HEK293 (cell line): ENCODE measurements at regions not wholly inside any gene's neighbourhood (a gene's known extent, or its start where the extent isn't known, plus 50 kb on each side); places are given as distances from the start of the nearest gene placed in this dataset.

Source experiments
- EGR2 ChIP-seq: fragments of 450-650 bp; formaldehyde crosslinking; IDR thresholded peaks from 2 replicates; pipeline ENCODE4 v1.5.1; 2016; ENCODE audit warnings: low read depth, missing biosample characterization, missing genetic modification characterization
- GLI4 ChIP-seq: fragments of 450-650 bp; formaldehyde crosslinking; IDR thresholded peaks from 2 replicates; pipeline ENCODE4 v1.5.1; 2016; ENCODE audit warnings: missing biosample characterization, missing genetic modification characterization
- HOXD13 ChIP-seq: sonication (generic); formaldehyde crosslinking; IDR thresholded peaks from 2 replicates; pipeline ENCODE4 v1.8.0; 2022; ENCODE audit warnings: missing genetic modification reagents, borderline replicate concordance
- PBX3 ChIP-seq: sonication (generic); formaldehyde crosslinking; IDR thresholded peaks from 2 replicates; pipeline ENCODE4 v1.8.1; 2022; ENCODE audit warnings: mild to moderate bottlenecking, moderate library complexity, missing genetic modification reagents
- ZBTB7A ChIP-seq: fragments of 450-650 bp; formaldehyde crosslinking; IDR thresholded peaks from 2 replicates; pipeline ENCODE4 v1.5.1; 2016; ENCODE audit warnings: low read depth, missing biosample characterization, missing genetic modification characterization
- ZNF174 ChIP-seq: fragments of 450-650 bp; formaldehyde crosslinking; IDR thresholded peaks from 2 replicates; pipeline ENCODE4 v1.5.0; 2017; ENCODE audit warnings: missing biosample characterization, mild to moderate bottlenecking, missing genetic modification characterization
- ZNF791 ChIP-seq: fragments of 450-650 bp; formaldehyde crosslinking; IDR thresholded peaks from 2 replicates; pipeline ENCODE4 v1.5.1; 2016; ENCODE audit warnings: missing biosample characterization, missing genetic modification characterization
- TF ChIP-seq, protein P1 (sequence below): fragments of 450-650 bp; formaldehyde crosslinking; IDR thresholded peaks from 2 replicates; pipeline ENCODE4 v1.5.1; 2016; ENCODE audit warnings: missing biosample characterization, missing genetic modification characterization
- TF ChIP-seq, protein P2 (sequence below): fragments of 450-650 bp; formaldehyde crosslinking; IDR thresholded peaks from 2 replicates; pipeline ENCODE4 v1.5.1; 2016; ENCODE audit warnings: missing biosample characterization, missing genetic modification characterization
- TF ChIP-seq, protein P3 (sequence below): fragments of 450-650 bp; formaldehyde crosslinking; conservative IDR thresholded peaks from 2 replicates; pipeline ENCODE4 v1.5.1; 2016; ENCODE audit warnings: low read depth, missing biosample characterization, missing genetic modification characterization

GRCh38 chr18:40995529-40995928 is 959.5 kb upstream of the PIK3C3 start:
- no peak for TF ChIP-seq ZBTB7A (tag by site-specific recombination)
- TF ChIP-seq HOXD13 (CRISPR knock-in tag), result no peak
- no peak for TF ChIP-seq PBX3
- TF ChIP-seq, protein P1, sequence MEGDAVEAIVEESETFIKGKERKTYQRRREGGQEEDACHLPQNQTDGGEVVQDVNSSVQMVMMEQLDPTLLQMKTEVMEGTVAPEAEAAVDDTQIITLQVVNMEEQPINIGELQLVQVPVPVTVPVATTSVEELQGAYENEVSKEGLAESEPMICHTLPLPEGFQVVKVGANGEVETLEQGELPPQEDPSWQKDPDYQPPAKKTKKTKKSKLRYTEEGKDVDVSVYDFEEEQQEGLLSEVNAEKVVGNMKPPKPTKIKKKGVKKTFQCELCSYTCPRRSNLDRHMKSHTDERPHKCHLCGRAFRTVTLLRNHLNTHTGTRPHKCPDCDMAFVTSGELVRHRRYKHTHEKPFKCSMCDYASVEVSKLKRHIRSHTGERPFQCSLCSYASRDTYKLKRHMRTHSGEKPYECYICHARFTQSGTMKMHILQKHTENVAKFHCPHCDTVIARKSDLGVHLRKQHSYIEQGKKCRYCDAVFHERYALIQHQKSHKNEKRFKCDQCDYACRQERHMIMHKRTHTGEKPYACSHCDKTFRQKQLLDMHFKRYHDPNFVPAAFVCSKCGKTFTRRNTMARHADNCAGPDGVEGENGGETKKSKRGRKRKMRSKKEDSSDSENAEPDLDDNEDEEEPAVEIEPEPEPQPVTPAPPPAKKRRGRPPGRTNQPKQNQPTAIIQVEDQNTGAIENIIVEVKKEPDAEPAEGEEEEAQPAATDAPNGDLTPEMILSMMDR, result no peak
- no peak for TF ChIP-seq EGR2
- no peak for TF ChIP-seq ZNF174 (tag by site-specific recombination)
- TF ChIP-seq, protein P2, sequence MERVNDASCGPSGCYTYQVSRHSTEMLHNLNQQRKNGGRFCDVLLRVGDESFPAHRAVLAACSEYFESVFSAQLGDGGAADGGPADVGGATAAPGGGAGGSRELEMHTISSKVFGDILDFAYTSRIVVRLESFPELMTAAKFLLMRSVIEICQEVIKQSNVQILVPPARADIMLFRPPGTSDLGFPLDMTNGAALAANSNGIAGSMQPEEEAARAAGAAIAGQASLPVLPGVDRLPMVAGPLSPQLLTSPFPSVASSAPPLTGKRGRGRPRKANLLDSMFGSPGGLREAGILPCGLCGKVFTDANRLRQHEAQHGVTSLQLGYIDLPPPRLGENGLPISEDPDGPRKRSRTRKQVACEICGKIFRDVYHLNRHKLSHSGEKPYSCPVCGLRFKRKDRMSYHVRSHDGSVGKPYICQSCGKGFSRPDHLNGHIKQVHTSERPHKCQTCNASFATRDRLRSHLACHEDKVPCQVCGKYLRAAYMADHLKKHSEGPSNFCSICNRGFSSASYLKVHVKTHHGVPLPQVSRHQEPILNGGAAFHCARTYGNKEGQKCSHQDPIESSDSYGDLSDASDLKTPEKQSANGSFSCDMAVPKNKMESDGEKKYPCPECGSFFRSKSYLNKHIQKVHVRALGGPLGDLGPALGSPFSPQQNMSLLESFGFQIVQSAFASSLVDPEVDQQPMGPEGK (tag by site-specific recombination), result no peak
- TF ChIP-seq, protein P3, sequence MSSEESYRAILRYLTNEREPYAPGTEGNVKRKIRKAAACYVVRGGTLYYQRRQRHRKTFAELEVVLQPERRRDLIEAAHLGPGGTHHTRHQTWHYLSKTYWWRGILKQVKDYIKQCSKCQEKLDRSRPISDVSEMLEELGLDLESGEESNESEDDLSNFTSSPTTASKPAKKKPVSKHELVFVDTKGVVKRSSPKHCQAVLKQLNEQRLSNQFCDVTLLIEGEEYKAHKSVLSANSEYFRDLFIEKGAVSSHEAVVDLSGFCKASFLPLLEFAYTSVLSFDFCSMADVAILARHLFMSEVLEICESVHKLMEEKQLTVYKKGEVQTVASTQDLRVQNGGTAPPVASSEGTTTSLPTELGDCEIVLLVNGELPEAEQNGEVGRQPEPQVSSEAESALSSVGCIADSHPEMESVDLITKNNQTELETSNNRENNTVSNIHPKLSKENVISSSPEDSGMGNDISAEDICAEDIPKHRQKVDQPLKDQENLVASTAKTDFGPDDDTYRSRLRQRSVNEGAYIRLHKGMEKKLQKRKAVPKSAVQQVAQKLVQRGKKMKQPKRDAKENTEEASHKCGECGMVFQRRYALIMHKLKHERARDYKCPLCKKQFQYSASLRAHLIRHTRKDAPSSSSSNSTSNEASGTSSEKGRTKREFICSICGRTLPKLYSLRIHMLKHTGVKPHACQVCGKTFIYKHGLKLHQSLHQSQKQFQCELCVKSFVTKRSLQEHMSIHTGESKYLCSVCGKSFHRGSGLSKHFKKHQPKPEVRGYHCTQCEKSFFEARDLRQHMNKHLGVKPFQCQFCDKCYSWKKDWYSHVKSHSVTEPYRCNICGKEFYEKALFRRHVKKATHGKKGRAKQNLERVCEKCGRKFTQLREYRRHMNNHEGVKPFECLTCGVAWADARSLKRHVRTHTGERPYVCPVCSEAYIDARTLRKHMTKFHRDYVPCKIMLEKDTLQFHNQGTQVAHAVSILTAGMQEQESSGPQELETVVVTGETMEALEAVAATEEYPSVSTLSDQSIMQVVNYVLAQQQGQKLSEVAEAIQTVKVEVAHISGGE (tag by site-specific recombination), result no peak
- no peak for TF ChIP-seq GLI4 (tag by site-specific recombination)
- no peak for TF ChIP-seq ZNF791 (tag by site-specific recombination)
